ENCODE measurements at regions not wholly inside any gene's neighbourhood (a gene's known extent, or its start where the extent isn't known, plus 50 kb on each side); places are given as distances from the start of the nearest gene placed in this dataset.

GRCh38 chr9:89721176-89721700, 116.4 kb downstream of the GADD45G start:
- TF ChIP-seq CTCF (IDR thresholded peaks at IDR 0.05; ENCODE audit: poor library complexity) = no peak
- no peak for TF ChIP-seq EZH2 (IDR thresholded peaks at IDR 0.05; ENCODE audit: borderline replicate concordance)

Measured in hepatocyte (in vitro differentiated cells).